GM12891 (cell line): ENCODE measurements at regions not wholly inside any gene's neighbourhood (a gene's known extent, or its start where the extent isn't known, plus 50 kb on each side); places are given as distances from the start of the nearest gene placed in this dataset.
"Not testable (repeated sequence)": the region's sequence is repeated elsewhere in the genome, so short reads cannot be mapped to it uniquely, and the experiment has no call there.

Source experiments
- POLR2A ChIP-seq: IDR thresholded peaks from 2 replicates; pipeline ENCODE4 v1.6.1; 2011; ENCODE audit warnings: low read depth, low read length, control low read depth
- POLR2AphosphoS5 ChIP-seq: IDR thresholded peaks from 2 replicates; pipeline ENCODE4 v1.6.1; 2011; ENCODE audit warnings: low read depth, low read length, control low read depth
- POU2F2 ChIP-seq: IDR thresholded peaks from 2 replicates; pipeline ENCODE4 v1.6.1; 2011; ENCODE audit warnings: low read depth, mild to moderate bottlenecking, control low read depth, low read length, moderate library complexity
- TAF1 ChIP-seq: IDR thresholded peaks from 2 replicates; pipeline ENCODE4 v1.6.1; 2011; ENCODE audit warnings: low read depth, low read length, control low read depth

DNA sequence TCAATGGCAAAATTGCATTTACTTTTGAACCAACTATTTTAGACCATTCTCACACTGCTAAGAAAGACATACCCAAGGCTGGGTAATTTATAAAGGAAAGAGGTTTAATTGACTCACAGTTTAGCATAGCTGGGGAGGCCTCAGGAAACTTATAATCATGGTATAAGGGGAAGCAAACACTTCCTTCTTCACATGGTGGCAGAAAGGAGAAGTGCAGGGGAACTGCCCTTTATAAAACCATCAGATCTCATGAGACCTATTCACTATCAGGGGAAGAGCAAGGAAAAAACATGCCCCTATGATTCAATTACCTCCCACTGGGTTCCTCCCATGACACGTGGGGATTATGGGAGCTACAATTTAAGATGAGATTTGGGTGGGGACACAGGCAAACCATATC, 181.5 kb downstream of the MZT1 start:
- TF ChIP-seq POLR2A, TAF1, POLR2AphosphoS5, POU2F2: not testable (repeated sequence)
